Chondrocyte (in vitro differentiated cells): ENCODE measurements at regions not wholly inside any gene's neighbourhood (a gene's known extent, or its start where the extent isn't known, plus 50 kb on each side); places are given as distances from the start of the nearest gene placed in this dataset.
A peak's percentile ranks its signal among the peaks of the same experiment; 100 is the strongest.

ENCODE experiments used
- DNase-seq: peaks from one replicate; pipeline ENCODE4 v3.0.0; 2021; ENCODE audit warnings: mixed read lengths, low spot score
- H3K27ac Mint-ChIP-seq: one replicate; pipeline ENCODE4 v1.8.0; 2021; ENCODE audit warnings: mild to moderate bottlenecking, moderate library complexity, mixed read lengths; ENCODE audit not compliant: unreplicated experiment
- H3K27me3 Mint-ChIP-seq: 2 replicates; pipeline ENCODE4 v1.8.0; 2021; ENCODE audit warnings: low read depth, mixed read lengths
- H3K36me3 Mint-ChIP-seq: 2 replicates; pipeline ENCODE4 v1.8.0; 2021; ENCODE audit warnings: low read depth, mixed read lengths
- H3K4me1 Mint-ChIP-seq: 2 replicates; pipeline ENCODE4 v1.8.0; 2021; ENCODE audit warnings: low read depth, mild to moderate bottlenecking, mixed read lengths
- H3K4me3 Mint-ChIP-seq: one replicate; pipeline ENCODE4 v1.8.0; 2021; ENCODE audit warnings: mild to moderate bottlenecking, moderate library complexity, mixed read lengths; ENCODE audit not compliant: unreplicated experiment
- H3K9me3 Mint-ChIP-seq: 2 replicates; pipeline ENCODE4 v1.8.0; 2021; ENCODE audit warnings: low read depth, mixed read lengths
- CTCF ChIP-seq: fragments of 200-600 bp; sonication (generic); IDR thresholded peaks from 2 replicates; pipeline ENCODE4 v1.5.0; 2021; ENCODE audit warnings: antibody characterized with exemption, mild to moderate bottlenecking, moderate library complexity

- no peak overlapping the region for H3K4me3 Mint-ChIP-seq
- no peaks in the 10 kb centered on the region for H3K27me3 Mint-ChIP-seq
- no peak overlapping the region for H3K27ac Mint-ChIP-seq
- DNase-seq, result no peak
- no peak for TF ChIP-seq CTCF
- no peaks in the 10 kb centered on the region for H3K4me1 Mint-ChIP-seq
- no peaks in the 10 kb centered on the region for H3K36me3 Mint-ChIP-seq
- no peaks in the 10 kb centered on the region for H3K9me3 Mint-ChIP-seq
Observed at GRCh38 chr4:180596888-180597483, 1646.2 kb upstream of the TENM3 start.

GRCh38 chr4:180598281-180598680 lies 1644.9 kb upstream of the TENM3 start:
- no peaks in the 10 kb centered on the region for H3K9me3 Mint-ChIP-seq
- DNase-seq, result no peak
- H3K4me1 Mint-ChIP-seq, result no peaks in the 10 kb centered on the region
- H3K36me3 Mint-ChIP-seq, result no peaks in the 10 kb centered on the region
- TF ChIP-seq CTCF, result no peak
- no peaks in the 10 kb centered on the region for H3K27me3 Mint-ChIP-seq
- H3K4me3 Mint-ChIP-seq, result no peak overlapping the region
- H3K27ac Mint-ChIP-seq, result no peak overlapping the region

- peaks cover 4% of the 10 kb centered on the region for H3K27me3 Mint-ChIP-seq
- no peak for TF ChIP-seq CTCF
- no peaks in the 10 kb centered on the region for H3K9me3 Mint-ChIP-seq
- no peak overlapping the region for H3K27ac Mint-ChIP-seq
- no peak for DNase-seq
- H3K4me1 Mint-ChIP-seq, result no peaks in the 10 kb centered on the region
- H3K4me3 Mint-ChIP-seq, result no peak overlapping the region
- H3K36me3 Mint-ChIP-seq, result no peaks in the 10 kb centered on the region
Observed at GRCh38 chr4:180603791-180604190, 1639.4 kb upstream of the TENM3 start.

GRCh38 chr4:180610324-180610723 lies 1632.9 kb upstream of the TENM3 start:
- no peak overlapping the region for H3K27ac Mint-ChIP-seq

GRCh38 chr4:180615746-180616145 lies 1627.5 kb upstream of the TENM3 start:
- Mint-ChIP-seq H3K27ac (no peak overlapping the region), H3K27me3 (peaks cover 2% of the 10 kb centered on the region), H3K4me1 (no peaks in the 10 kb centered on the region), H3K4me3 (no peak overlapping the region), H3K9me3 (no peaks in the 10 kb centered on the region), H3K36me3 (no peaks in the 10 kb centered on the region)
- peak; percentile 21 for TF ChIP-seq CTCF
- DNase-seq, result no peak

More at GRCh38 chr4:180610324-180610723, 1632.9 kb upstream of the TENM3 start:
- Mint-ChIP-seq H3K36me3 (no peaks in the 10 kb centered on the region), H3K9me3 (no peaks in the 10 kb centered on the region), H3K4me1 (no peaks in the 10 kb centered on the region), H3K27me3 (peaks cover 15% of the 10 kb centered on the region), H3K4me3 (no peak overlapping the region)
- TF ChIP-seq CTCF, result no peak
- DNase-seq, result no peak
